ENCODE measurements at regions not wholly inside any gene's neighbourhood (a gene's known extent, or its start where the extent isn't known, plus 50 kb on each side); places are given as distances from the start of the nearest gene placed in this dataset.

DNA sequence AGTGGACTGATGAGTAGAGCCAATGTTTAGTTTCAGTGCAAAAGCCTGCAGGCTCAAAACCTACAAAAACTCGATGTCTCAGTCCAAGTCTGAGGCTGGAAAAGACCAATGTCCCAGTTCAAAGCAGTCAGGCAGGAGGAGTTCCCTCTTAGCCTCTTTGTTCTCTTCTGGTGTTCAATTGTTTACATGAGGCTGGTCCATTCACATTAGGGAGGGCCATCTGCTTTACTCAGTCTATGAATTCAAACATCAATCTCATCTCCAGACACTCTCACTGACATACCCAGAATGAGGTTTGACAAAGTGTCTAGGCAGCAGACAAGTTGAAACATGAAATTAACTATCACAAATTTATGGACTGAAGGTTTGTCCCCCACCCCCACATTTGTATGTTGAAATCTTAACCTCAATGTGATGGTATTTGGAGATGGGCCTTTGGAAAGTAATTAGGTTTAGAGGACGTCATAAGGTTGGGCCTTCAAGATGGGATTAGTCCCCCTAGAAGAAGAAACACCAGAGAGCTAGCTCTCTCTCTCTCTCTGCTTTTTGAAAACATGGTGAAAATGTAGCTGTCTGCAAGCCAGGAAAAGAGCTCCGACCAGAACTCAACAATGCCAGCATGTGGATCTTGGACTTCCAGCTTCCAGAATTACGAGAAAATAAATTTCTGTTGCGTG is 438.5 kb upstream of the RGMA start:
- no peak for DNase-seq (ENCODE audit: low read depth)
- TF ChIP-seq, protein P1, sequence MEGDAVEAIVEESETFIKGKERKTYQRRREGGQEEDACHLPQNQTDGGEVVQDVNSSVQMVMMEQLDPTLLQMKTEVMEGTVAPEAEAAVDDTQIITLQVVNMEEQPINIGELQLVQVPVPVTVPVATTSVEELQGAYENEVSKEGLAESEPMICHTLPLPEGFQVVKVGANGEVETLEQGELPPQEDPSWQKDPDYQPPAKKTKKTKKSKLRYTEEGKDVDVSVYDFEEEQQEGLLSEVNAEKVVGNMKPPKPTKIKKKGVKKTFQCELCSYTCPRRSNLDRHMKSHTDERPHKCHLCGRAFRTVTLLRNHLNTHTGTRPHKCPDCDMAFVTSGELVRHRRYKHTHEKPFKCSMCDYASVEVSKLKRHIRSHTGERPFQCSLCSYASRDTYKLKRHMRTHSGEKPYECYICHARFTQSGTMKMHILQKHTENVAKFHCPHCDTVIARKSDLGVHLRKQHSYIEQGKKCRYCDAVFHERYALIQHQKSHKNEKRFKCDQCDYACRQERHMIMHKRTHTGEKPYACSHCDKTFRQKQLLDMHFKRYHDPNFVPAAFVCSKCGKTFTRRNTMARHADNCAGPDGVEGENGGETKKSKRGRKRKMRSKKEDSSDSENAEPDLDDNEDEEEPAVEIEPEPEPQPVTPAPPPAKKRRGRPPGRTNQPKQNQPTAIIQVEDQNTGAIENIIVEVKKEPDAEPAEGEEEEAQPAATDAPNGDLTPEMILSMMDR (conservative IDR thresholded peaks at IDR 0.05; ENCODE audit: low read depth, low read length): no peak

DNA sequence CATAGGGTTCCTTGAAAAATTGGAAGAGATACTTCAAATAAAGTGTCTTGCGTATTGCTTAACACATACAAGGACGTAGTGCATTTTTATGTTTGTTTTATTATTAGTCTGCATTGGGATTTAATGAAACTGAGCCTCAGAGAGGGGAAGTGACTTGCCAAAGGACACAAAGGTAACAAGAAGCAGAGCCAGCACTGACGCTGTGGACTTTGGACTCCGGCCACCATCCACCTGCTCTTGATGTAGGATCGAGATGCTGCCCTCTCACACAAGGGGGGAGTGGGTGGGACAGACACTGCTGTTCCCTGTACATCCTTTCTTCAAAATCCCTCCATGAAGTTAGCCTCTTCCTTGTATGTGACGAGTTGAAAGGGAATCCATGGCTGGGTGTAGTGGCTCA is 435.4 kb upstream of the RGMA start:
- TF ChIP-seq, protein P1 (conservative IDR thresholded peaks at IDR 0.05; ENCODE audit: low read depth, low read length): no peak
- no peak overlapping the region for H3K4me3 ChIP-seq (ENCODE audit: low read depth, low read length)
- DNase-seq (ENCODE audit: low read depth): no peak

More for the DNA sequence above, 438.5 kb upstream of the RGMA start:
- H3K4me3 ChIP-seq (ENCODE audit: low read depth, low read length): no peak overlapping the region

DNA sequence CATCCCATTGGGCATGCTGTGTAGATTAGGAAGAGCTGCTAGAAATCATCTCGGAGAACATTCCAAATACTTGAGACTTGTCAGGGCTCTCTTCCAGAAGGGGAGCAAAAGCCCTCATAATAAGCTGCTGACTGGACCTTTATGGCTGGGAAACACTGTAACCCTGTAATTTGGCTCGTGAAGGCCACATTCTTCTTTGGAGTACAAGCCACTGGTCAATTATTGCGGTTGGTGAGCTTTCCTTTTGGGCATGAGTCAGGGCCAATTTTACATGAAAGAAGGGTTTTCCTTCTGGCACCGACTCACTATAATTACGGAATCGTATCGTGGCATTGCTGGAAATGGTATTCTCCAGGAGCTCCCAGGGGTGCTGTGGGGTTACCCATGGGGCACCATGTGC is 434.5 kb upstream of the RGMA start:
- DNase-seq (ENCODE audit: low read depth): no peak
- TF ChIP-seq, protein P1 (conservative IDR thresholded peaks at IDR 0.05; ENCODE audit: low read depth, low read length): no peak

DNA sequence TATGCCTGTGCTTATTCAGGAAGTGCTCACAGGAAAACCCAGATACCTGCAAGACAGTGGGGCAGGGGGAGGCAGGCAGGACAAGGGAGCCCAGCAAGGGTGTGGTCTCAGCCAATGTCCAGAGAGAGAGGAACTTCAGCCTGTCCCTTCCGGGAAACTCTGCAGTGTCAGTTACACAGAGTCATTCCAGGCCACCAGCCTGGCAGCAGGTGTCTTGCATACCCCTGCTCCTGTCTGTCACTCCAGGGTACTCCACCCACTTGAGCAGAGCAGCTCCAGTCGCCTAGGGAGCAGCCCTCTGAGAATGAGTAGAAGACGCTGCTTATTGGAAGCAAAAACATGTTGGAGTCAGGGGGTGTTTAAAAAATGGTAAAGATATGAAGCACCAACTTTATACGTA is 431.2 kb upstream of the RGMA start:
- TF ChIP-seq, protein P1 (conservative IDR thresholded peaks at IDR 0.05; ENCODE audit: low read depth, low read length): no peak
- H3K4me3 ChIP-seq (ENCODE audit: low read depth, low read length): no peak overlapping the region
- DNase-seq (ENCODE audit: low read depth): no peak

More for the DNA sequence above, 434.5 kb upstream of the RGMA start:
- no peak overlapping the region for H3K4me3 ChIP-seq (ENCODE audit: low read depth, low read length)

DNA sequence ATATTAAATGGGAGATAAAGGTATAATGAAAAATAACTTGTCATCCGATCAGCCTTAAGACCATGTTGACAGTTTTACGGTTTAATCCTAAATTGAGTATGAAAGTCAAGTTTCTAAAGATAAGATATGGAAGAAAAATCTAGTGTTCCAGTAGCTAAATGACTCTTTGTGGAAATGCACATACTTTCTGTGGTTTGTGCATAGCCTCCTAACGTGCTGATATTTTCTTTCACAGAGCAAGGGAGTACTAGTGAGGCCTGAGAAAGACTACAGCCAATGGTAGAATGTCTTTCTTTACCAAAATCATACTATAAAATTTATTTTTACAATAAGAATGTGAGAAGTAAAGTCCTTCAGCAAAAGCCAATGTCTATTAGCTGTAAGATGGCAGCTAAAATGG is 430.6 kb upstream of the RGMA start:
- no peak overlapping the region for H3K4me3 ChIP-seq (ENCODE audit: low read depth, low read length)
- TF ChIP-seq, protein P1 (conservative IDR thresholded peaks at IDR 0.05; ENCODE audit: low read depth, low read length): no peak
- no peak for DNase-seq (ENCODE audit: low read depth)

DNA sequence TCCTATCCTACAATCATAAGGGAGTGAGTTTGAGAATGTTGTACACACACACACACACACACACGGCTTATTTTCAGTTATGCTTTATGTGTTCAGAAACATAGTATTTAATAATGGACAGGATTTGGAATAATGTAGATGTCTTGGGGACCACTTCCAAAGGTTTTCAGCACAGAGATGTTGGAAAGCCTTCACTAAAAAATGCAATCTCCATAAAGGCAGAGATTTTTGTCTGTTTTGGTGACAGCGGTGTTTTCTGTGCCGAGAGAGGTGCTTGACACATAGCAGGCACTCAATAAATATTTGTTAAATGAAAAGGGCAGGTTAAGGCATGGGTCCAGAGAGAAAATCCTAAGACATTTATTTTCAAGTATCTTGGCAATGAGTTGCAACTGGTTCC is 428.2 kb upstream of the RGMA start:
- TF ChIP-seq, protein P1 (conservative IDR thresholded peaks at IDR 0.05; ENCODE audit: low read depth, low read length): no peak
- H3K4me3 ChIP-seq (ENCODE audit: low read depth, low read length): no peak overlapping the region
- DNase-seq (ENCODE audit: low read depth): no peak

All from choroid plexus epithelial cell (primary cell).